ENCODE measurements at regions not wholly inside any gene's neighbourhood (a gene's known extent, or its start where the extent isn't known, plus 50 kb on each side); places are given as distances from the start of the nearest gene placed in this dataset.

DNA sequence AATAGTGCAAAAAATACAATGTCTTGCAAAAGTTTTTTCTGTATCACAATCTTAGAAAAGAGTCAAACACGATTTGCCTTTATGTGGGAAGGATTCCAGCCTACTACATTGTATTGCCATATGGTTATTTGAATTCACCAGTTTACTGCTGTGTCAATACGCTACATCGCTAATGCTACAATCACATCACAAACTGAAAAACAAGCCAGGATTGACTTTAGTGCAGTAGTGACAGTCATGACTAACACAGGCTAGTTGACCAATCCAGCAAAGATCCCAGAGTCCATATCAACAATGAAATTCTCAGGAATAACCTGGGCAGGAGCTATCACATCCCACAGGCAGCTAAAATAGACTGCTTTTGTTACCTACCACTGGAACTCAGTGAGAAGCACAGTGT, 67.0 kb downstream of the IL12A start:
- TF ChIP-seq, protein P1, sequence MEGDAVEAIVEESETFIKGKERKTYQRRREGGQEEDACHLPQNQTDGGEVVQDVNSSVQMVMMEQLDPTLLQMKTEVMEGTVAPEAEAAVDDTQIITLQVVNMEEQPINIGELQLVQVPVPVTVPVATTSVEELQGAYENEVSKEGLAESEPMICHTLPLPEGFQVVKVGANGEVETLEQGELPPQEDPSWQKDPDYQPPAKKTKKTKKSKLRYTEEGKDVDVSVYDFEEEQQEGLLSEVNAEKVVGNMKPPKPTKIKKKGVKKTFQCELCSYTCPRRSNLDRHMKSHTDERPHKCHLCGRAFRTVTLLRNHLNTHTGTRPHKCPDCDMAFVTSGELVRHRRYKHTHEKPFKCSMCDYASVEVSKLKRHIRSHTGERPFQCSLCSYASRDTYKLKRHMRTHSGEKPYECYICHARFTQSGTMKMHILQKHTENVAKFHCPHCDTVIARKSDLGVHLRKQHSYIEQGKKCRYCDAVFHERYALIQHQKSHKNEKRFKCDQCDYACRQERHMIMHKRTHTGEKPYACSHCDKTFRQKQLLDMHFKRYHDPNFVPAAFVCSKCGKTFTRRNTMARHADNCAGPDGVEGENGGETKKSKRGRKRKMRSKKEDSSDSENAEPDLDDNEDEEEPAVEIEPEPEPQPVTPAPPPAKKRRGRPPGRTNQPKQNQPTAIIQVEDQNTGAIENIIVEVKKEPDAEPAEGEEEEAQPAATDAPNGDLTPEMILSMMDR (IDR thresholded peaks at IDR 0.05; ENCODE audit: low read depth, low read length) = no peak
- H3K4me3 ChIP-seq (replicated peaks in 1 of 2; ENCODE audit: low read depth in 2 of 2, low read length in 2 of 2) = no peak overlapping the region
- no peak for DNase-seq (ENCODE audit: low read depth in 2 of 2)

DNA sequence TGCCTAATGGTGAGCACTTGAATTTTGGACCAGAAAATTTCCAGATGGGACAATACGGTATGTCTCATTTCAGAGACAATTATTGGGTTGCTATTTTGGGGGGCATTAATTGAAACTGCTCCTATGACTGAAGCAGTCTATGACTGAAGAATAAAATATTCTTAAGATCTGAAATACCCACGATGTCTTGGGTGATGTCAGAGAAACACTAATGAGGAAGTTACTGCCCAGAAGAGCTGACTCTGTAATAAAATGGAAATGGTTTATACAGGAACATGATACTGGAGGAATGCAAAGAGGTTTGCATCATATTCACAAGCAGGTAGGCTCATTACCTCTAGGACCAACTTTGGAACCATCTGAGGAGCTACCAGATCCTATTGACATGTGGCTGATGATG, 68.7 kb downstream of the IL12A start:
- H3K4me3 ChIP-seq (replicated peaks in 1 of 2; ENCODE audit: low read depth in 2 of 2, low read length in 2 of 2) = no peak overlapping the region
- TF ChIP-seq, protein P1 (IDR thresholded peaks at IDR 0.05; ENCODE audit: low read depth, low read length) = no peak
- DNase-seq (ENCODE audit: low read depth in 2 of 2) = no peak

DNA sequence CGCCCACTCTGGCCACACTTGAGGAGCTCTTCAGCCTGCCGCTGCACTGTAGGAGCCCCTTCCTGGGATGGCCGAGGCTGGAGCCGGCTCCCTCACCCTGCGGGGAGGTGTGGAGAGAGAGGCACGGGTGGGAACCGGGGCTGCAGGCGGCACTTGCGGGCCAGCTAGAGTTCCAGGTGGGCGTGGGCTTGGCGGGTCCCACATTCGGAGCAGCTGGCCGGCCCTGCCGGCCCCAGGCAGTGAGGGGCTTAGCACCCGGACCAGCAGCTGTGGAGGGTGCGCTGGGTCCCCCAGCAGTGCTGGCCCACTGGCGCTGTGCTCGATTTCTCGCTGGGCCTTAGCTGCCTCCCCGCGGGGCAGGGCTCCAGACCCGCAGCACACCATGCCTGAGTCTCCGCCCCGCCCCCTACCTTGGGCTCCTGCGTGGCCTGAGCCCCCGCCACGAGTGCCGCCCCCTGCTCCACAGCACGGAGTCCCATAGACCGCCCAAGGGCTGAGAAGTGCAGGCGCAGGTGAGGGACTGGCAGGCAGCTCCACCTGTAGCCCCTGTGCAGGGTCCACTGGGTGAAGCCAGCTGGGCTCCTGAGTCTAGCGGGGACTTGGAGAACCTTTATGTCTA, 71.9 kb downstream of the IL12A start:
- DNase-seq (ENCODE audit: low read depth in 2 of 2) = no peak
- TF ChIP-seq, protein P1 (IDR thresholded peaks at IDR 0.05; ENCODE audit: low read depth, low read length) = no peak
- H3K4me3 ChIP-seq (replicated peaks in 1 of 2; ENCODE audit: low read depth in 2 of 2, low read length in 2 of 2) = no peak overlapping the region

DNA sequence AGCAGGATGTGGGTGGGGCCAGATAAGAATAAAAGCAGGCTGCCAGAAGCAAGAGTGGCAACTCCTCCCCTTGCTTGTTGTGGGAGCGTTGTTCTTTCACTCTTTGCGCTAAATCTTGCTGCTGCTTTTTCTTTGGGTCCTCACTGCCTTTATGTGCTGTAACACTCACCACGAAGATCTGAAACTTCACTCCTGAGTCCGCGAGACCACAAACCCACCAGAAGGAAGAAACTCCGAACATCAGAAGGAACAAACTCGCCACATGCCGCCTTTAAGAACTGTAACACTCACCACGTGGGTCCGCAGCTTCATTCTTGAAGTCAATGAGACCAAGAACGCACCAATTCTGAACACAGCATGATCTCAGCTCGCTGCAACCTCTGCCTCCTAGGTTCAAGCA, 72.9 kb downstream of the IL12A start:
- no peak for DNase-seq (ENCODE audit: low read depth in 2 of 2)
- TF ChIP-seq, protein P1 (IDR thresholded peaks at IDR 0.05; ENCODE audit: low read depth, low read length) = no peak
- H3K4me3 ChIP-seq (replicated peaks in 1 of 2; ENCODE audit: low read depth in 2 of 2, low read length in 2 of 2) = no peak overlapping the region

DNA sequence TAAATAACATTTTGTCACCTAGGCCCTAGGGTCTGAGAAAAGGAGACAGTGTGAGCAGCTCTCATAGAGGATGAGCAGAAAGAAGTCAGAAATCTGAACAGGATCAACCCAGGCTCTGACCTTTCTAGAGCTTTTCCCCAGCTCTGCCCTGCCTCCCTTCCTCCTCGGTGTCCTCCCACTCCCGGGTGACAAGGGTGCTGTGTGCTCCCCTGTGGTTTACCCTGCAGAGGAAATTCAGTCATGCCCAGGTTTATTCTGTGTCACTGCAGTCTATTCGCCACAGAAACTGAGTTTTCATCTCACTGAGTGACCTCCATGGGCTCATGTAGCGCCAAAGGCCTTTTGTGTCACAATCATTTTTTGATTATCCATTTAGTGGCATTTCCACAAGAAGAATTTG, 76.6 kb downstream of the IL12A start:
- no peak overlapping the region for H3K4me3 ChIP-seq (replicated peaks in 1 of 2; ENCODE audit: low read depth in 2 of 2, low read length in 2 of 2)
- no peak for DNase-seq (ENCODE audit: low read depth in 2 of 2)
- TF ChIP-seq, protein P1 (IDR thresholded peaks at IDR 0.05; ENCODE audit: low read depth, low read length) = no peak

DNA sequence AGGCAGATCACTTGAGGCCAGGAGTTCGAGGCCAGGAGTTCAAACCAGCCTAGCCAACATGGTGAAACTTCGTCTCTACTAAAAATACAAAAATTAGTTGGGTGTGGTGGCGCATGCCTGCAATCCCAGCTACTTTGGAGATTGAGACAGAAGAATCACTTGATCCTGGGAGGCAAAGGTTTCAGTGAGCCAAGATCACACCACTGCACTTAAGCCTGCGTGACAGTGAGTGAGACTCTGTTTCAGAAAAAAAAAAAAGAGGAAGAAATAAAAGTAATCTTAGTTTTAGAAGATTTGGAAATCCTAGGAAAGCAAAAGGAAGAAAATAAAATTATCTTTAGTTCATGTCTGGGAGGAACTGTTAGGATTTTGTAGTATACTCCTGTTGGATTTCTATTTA, 77.2 kb downstream of the IL12A start:
- DNase-seq (ENCODE audit: low read depth in 2 of 2) = no peak
- TF ChIP-seq, protein P1 (IDR thresholded peaks at IDR 0.05; ENCODE audit: low read depth, low read length) = no peak
- H3K4me3 ChIP-seq (replicated peaks in 1 of 2; ENCODE audit: low read depth in 2 of 2, low read length in 2 of 2) = no peak overlapping the region

DNA sequence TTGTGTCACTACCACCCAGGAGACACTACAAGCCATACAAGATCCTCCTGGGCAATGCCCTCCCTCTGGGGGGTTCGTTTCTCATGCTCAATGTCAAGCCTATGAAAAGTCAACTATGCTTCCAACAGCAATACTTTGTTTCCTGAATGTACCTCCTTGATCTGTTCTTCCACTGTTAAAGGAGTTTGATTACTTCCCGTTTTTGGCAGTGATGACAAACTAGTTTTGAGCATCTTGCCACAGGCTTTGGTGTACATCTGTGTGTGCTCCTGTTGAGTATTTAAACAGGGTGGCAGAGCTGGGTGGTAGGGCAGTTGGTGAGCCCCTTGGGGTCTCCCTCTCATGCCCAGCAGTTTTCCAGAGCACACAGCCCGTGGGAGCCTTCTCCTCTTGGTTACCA, 81.4 kb downstream of the IL12A start:
- TF ChIP-seq, protein P1 (IDR thresholded peaks at IDR 0.05; ENCODE audit: low read depth, low read length) = no peak
- DNase-seq (ENCODE audit: low read depth in 2 of 2) = no peak
- H3K4me3 ChIP-seq (replicated peaks in 1 of 2; ENCODE audit: low read depth in 2 of 2, low read length in 2 of 2) = no peak overlapping the region

All from cardiac fibroblast (primary cell).